ENCODE measurements at regions not wholly inside any gene's neighbourhood (a gene's known extent, or its start where the extent isn't known, plus 50 kb on each side); places are given as distances from the start of the nearest gene placed in this dataset.

- TF ChIP-seq, protein P1, sequence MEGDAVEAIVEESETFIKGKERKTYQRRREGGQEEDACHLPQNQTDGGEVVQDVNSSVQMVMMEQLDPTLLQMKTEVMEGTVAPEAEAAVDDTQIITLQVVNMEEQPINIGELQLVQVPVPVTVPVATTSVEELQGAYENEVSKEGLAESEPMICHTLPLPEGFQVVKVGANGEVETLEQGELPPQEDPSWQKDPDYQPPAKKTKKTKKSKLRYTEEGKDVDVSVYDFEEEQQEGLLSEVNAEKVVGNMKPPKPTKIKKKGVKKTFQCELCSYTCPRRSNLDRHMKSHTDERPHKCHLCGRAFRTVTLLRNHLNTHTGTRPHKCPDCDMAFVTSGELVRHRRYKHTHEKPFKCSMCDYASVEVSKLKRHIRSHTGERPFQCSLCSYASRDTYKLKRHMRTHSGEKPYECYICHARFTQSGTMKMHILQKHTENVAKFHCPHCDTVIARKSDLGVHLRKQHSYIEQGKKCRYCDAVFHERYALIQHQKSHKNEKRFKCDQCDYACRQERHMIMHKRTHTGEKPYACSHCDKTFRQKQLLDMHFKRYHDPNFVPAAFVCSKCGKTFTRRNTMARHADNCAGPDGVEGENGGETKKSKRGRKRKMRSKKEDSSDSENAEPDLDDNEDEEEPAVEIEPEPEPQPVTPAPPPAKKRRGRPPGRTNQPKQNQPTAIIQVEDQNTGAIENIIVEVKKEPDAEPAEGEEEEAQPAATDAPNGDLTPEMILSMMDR (IDR thresholded peaks at IDR 0.05; ENCODE audit: extremely low read depth, missing control alignments) = no peak
- no peak for DNase-seq (ENCODE audit: low spot score)
Measured at GRCh38 chr12:30023186-30023585, 239.4 kb upstream of the TMTC1 start.

- DNase-seq (ENCODE audit: low spot score) = no peak
- TF ChIP-seq, protein P1 (IDR thresholded peaks at IDR 0.05; ENCODE audit: extremely low read depth, missing control alignments) = no peak
Measured at GRCh38 chr12:30021051-30021833, 237.5 kb upstream of the TMTC1 start.

DNA sequence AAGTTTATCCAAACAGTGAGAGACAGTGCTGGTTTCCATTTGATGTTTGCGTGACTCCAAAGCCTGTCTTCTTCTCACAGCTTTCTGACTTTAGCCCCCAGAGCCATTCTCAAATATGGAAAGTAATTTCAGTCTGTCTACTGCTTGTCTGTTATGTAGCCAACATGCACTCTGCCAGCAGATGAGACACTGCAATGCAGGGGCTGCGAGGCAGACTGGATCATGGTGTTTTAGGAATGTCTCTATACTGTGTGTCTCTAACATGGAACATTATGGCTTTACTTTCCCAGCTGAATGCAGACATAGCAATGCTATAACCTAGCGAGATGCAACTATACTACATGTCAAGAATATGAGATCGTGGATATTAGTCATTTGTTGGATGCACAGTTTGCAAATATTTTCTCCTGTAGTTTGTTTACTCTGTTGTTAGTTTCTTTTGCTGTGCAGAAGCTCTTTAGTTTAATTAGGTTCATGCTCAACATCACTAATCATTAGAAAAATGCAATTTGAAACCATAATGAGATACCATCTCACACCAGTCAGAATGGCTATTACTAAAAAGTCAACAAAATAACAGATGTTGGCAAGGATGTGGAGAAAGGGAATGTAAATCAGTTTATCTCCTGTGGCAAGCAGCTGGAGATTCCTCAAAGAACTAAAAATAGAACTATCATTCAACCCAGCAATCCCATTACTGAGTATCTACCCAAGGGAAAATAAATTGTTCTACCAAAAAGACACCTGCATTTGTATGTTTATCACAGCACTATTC is 235.8 kb upstream of the TMTC1 start:
- TF ChIP-seq, protein P1 (IDR thresholded peaks at IDR 0.05; ENCODE audit: extremely low read depth, missing control alignments) = no peak
- DNase-seq (ENCODE audit: low spot score) = no peak

DNA sequence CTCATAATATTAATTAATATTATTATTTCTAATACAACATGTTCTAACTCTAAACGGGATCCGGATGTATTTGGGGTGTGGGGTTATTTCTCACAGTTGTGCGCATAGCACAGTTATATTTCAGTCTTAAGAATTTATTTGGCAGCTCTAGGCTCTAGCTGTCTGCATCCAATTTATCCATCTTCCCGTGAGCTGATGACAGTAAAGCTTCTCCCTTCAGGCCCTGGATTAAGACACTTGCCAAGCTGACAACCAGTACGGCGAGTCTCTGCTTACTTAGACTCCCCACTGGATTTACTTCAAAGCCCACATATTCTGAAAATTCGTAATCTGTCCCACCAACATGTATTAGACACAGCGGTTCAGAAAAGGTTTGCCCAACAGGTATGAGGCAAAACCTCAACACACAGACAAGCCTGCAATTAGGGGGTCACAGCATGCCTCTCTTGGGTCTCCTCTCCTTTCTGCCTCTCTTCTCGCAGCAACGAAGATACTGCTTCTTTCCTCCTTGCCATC is 232.9 kb upstream of the TMTC1 start:
- no peak for DNase-seq (ENCODE audit: low spot score)
- TF ChIP-seq, protein P1 (IDR thresholded peaks at IDR 0.05; ENCODE audit: extremely low read depth, missing control alignments) = no peak

DNA sequence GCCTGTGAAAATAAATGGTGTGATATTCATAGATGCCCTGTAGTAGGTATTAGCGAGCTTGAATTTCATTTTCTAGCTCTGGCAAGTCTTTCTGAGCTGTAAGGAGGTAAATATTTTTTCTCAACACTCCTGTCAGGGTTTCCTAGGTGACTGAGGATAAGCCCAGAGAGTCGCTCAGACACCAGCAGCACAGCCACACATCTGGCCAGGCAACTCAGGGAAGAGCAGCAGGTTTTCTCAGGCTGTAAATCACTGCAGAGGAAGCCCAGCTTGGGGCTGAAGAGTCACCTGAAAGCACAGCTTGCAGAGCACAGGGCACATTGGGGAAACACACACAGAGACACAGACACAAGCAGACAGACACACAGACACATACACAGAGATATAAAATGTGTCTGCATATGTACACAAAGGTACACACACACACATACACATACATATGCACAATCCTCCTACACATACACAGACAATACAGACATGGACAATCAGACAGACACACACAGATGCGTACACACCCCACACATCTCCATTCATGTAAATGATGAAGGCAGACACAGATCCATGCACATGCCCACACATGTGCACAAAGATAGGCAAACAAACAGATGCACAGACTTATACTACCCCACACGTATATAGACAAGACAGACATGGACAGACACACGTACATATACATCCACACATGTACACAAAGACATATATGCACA is 232.0 kb upstream of the TMTC1 start:
- DNase-seq (ENCODE audit: low spot score) = no peak
- TF ChIP-seq, protein P1 (IDR thresholded peaks at IDR 0.05; ENCODE audit: extremely low read depth, missing control alignments) = no peak

GRCh38 chr12:30014991-30015390 is 231.2 kb upstream of the TMTC1 start:
- TF ChIP-seq, protein P1 (IDR thresholded peaks at IDR 0.05; ENCODE audit: extremely low read depth, missing control alignments) = no peak

More at GRCh38 chr12:30014991-30015390, 231.2 kb upstream of the TMTC1 start:
- DNase-seq (ENCODE audit: low spot score) = no peak

All from GM20000 (cell line).